Activated CD4-positive, CD25-positive, alpha-beta regulatory T cell treated with anti-CD3 and anti-CD28 coated beads, Interleukin-2, amount 50 U/mL, for 24 hours (primary cell): ENCODE measurements at regions not wholly inside any gene's neighbourhood (a gene's known extent, or its start where the extent isn't known, plus 50 kb on each side); places are given as distances from the start of the nearest gene placed in this dataset.
A peak's percentile ranks its signal among the peaks of the same experiment; 100 is the strongest.
"Not testable (repeated sequence)": the region's sequence is repeated elsewhere in the genome, so short reads cannot be mapped to it uniquely, and the experiment has no call there.

ENCODE experiments used
- ATAC-seq, 2 donors: fragments of 150-1000 bp; cut with Tn5 transposase; one replicate each; pipeline ENCODE4 v1.10.0; 2021; ENCODE audit warnings: mild to moderate bottlenecking in 1 of 2, moderate library complexity in 1 of 2

- ATAC-seq = no peak
These were observed 85.4 kb upstream of the MED13 start for GRCh38 chr17:62150471-62150870.

- no peak for ATAC-seq
These were observed 84.9 kb upstream of the MED13 start for GRCh38 chr17:62149961-62150360.

GRCh38 chr17:62147284-62147683 is 82.2 kb upstream of the MED13 start:
- no peak for ATAC-seq

GRCh38 chr17:62140836-62141235 is 75.8 kb upstream of the MED13 start:
- no peak for ATAC-seq

- ATAC-seq = no peak
These were observed 75.3 kb upstream of the MED13 start for GRCh38 chr17:62140376-62140775.

- not testable (repeated sequence) for ATAC-seq
These were observed 74.7 kb upstream of the MED13 start for GRCh38 chr17:62139690-62140354.

- no peak for ATAC-seq
These were observed 74.1 kb upstream of the MED13 start for GRCh38 chr17:62139141-62139540.

GRCh38 chr17:62138676-62139121 is 73.6 kb upstream of the MED13 start:
- ATAC-seq = peak in 1 of 2 donors; percentile 44

GRCh38 chr17:62137734-62138624 is 72.9 kb upstream of the MED13 start:
- peak; percentile 17 to 28 for ATAC-seq

GRCh38 chr17:62137013-62137733 is 72.1 kb upstream of the MED13 start:
- ATAC-seq = not testable (repeated sequence)

GRCh38 chr17:62135742-62136141 is 70.7 kb upstream of the MED13 start:
- ATAC-seq = no peak

GRCh38 chr17:62135096-62135495 is 70.0 kb upstream of the MED13 start:
- ATAC-seq = not testable (repeated sequence)

GRCh38 chr17:62134397-62134796 is 69.3 kb upstream of the MED13 start:
- ATAC-seq = no peak

- ATAC-seq = not testable (repeated sequence)
These were observed 66.2 kb upstream of the MED13 start for GRCh38 chr17:62131271-62131670.

GRCh38 chr17:62130739-62131138 is 65.7 kb upstream of the MED13 start:
- no peak for ATAC-seq

- no peak for ATAC-seq
These were observed 61.2 kb upstream of the MED13 start for GRCh38 chr17:62126292-62126691.

GRCh38 chr17:62125307-62125706 is 60.2 kb upstream of the MED13 start:
- no peak for ATAC-seq

GRCh38 chr17:62121025-62121730 is 56.1 kb upstream of the MED13 start:
- ATAC-seq = no peak

GRCh38 chr17:62119373-62119772 is 54.3 kb upstream of the MED13 start:
- ATAC-seq = peak; percentile 82 to 98
